ENCODE measurements at regions not wholly inside any gene's neighbourhood (a gene's known extent, or its start where the extent isn't known, plus 50 kb on each side); places are given as distances from the start of the nearest gene placed in this dataset.

GRCh38 chr18:44409515-44409914 is 271.2 kb upstream of the SETBP1 start:
- H3K4me3 ChIP-seq (ENCODE audit: low read depth, low read length) = no peak overlapping the region
- no peak for DNase-seq (ENCODE audit: low read depth)
- no peaks in the 10 kb centered on the region for H3K27me3 ChIP-seq (ENCODE audit: control insufficient read depth, insufficient read depth, low read length)
- TF ChIP-seq CTCF (IDR thresholded peaks at IDR 0.05; ENCODE audit: insufficient read depth, low read length, poor library complexity, severe bottlenecking) = no peak
- no peaks in the 10 kb centered on the region for H3K36me3 ChIP-seq (ENCODE audit: control insufficient read depth, insufficient read depth, low read length)

GRCh38 chr18:44410740-44411139 is 269.9 kb upstream of the SETBP1 start:
- no peaks in the 10 kb centered on the region for H3K36me3 ChIP-seq (ENCODE audit: control insufficient read depth, insufficient read depth, low read length)
- H3K4me3 ChIP-seq (ENCODE audit: low read depth, low read length) = no peak overlapping the region
- no peaks in the 10 kb centered on the region for H3K27me3 ChIP-seq (ENCODE audit: control insufficient read depth, insufficient read depth, low read length)
- no peak for DNase-seq (ENCODE audit: low read depth)
- TF ChIP-seq CTCF (IDR thresholded peaks at IDR 0.05; ENCODE audit: insufficient read depth, low read length, poor library complexity, severe bottlenecking) = no peak

- no peak overlapping the region for H3K4me3 ChIP-seq (ENCODE audit: low read depth, low read length)
- no peaks in the 10 kb centered on the region for H3K36me3 ChIP-seq (ENCODE audit: control insufficient read depth, insufficient read depth, low read length)
- DNase-seq (ENCODE audit: low read depth) = no peak
- no peak for TF ChIP-seq CTCF (IDR thresholded peaks at IDR 0.05; ENCODE audit: insufficient read depth, low read length, poor library complexity, severe bottlenecking)
- H3K27me3 ChIP-seq (ENCODE audit: control insufficient read depth, insufficient read depth, low read length) = no peaks in the 10 kb centered on the region
Observed at GRCh38 chr18:44411262-44411905, 269.3 kb upstream of the SETBP1 start.

GRCh38 chr18:44411976-44412375 is 268.7 kb upstream of the SETBP1 start:
- Histone ChIP-seq H3K27me3 (ENCODE audit: control insufficient read depth, insufficient read depth, low read length) (no peaks in the 10 kb centered on the region), H3K4me3 (ENCODE audit: low read depth, low read length) (no peak overlapping the region), H3K36me3 (ENCODE audit: control insufficient read depth, insufficient read depth, low read length) (no peaks in the 10 kb centered on the region)
- no peak for TF ChIP-seq CTCF (IDR thresholded peaks at IDR 0.05; ENCODE audit: insufficient read depth, low read length, poor library complexity, severe bottlenecking)
- DNase-seq (ENCODE audit: low read depth) = no peak

- Histone ChIP-seq H3K36me3 (ENCODE audit: control insufficient read depth, insufficient read depth, low read length) (no peaks in the 10 kb centered on the region), H3K4me3 (ENCODE audit: low read depth, low read length) (no peak overlapping the region), H3K27me3 (ENCODE audit: control insufficient read depth, insufficient read depth, low read length) (no peaks in the 10 kb centered on the region)
- TF ChIP-seq CTCF (IDR thresholded peaks at IDR 0.05; ENCODE audit: insufficient read depth, low read length, poor library complexity, severe bottlenecking) = no peak
- DNase-seq (ENCODE audit: low read depth) = no peak
Observed at GRCh38 chr18:44423814-44424644, 256.7 kb upstream of the SETBP1 start.

Measured in kidney epithelial cell (primary cell).